NCI-H524 treated with DMSO at 0.1 percent for 48 hours (cell line): ENCODE measurements at regions not wholly inside any gene's neighbourhood (a gene's known extent, or its start where the extent isn't known, plus 50 kb on each side); places are given as distances from the start of the nearest gene placed in this dataset.

Experiments used
- DNase-seq: peaks from one replicate; lab custom pipeline; 2025; lab: John Stamatoyannopoulos, UW

- DNase-seq = no peak
These were observed 2442.0 kb downstream of the PCDH7 start for GRCh38 chr4:33162122-33162521.

GRCh38 chr4:33171873-33172525 is 2451.8 kb downstream of the PCDH7 start:
- DNase-seq = no peak

- no peak for DNase-seq
These were observed 2456.4 kb downstream of the PCDH7 start for GRCh38 chr4:33176566-33176965.

GRCh38 chr4:33184657-33185290 is 2464.6 kb downstream of the PCDH7 start:
- no peak for DNase-seq

GRCh38 chr4:33187035-33187434 is 2466.9 kb downstream of the PCDH7 start:
- DNase-seq = no peak

GRCh38 chr4:33188733-33189132 is 2468.6 kb downstream of the PCDH7 start:
- DNase-seq = no peak

GRCh38 chr4:33189169-33189568 is 2469.0 kb downstream of the PCDH7 start:
- DNase-seq = no peak

GRCh38 chr4:33193109-33193508 is 2472.9 kb downstream of the PCDH7 start:
- DNase-seq = no peak

- no peak for DNase-seq
These were observed 2480.2 kb downstream of the PCDH7 start for GRCh38 chr4:33200377-33200776.

- no peak for DNase-seq
These were observed 2498.1 kb downstream of the PCDH7 start for GRCh38 chr4:33218238-33218637.

- no peak for DNase-seq
These were observed 2506.0 kb downstream of the PCDH7 start for GRCh38 chr4:33226133-33226532.

GRCh38 chr4:33226783-33227182 is 2506.6 kb downstream of the PCDH7 start:
- no peak for DNase-seq

- DNase-seq = no peak
These were observed 2534.9 kb downstream of the PCDH7 start for GRCh38 chr4:33255094-33255493.

GRCh38 chr4:33255507-33255906 is 2535.3 kb downstream of the PCDH7 start:
- DNase-seq = no peak

GRCh38 chr4:33262824-33263223 is 2542.7 kb downstream of the PCDH7 start:
- DNase-seq = no peak

GRCh38 chr4:33268776-33269175 is 2548.6 kb downstream of the PCDH7 start:
- no peak for DNase-seq

GRCh38 chr4:33270403-33270802 is 2550.2 kb downstream of the PCDH7 start:
- DNase-seq = no peak

GRCh38 chr4:33272722-33273121 is 2552.6 kb downstream of the PCDH7 start:
- DNase-seq = no peak

GRCh38 chr4:33283818-33284217 is 2563.6 kb downstream of the PCDH7 start:
- no peak for DNase-seq

- peak; percentile 13 for DNase-seq
These were observed 2576.8 kb downstream of the PCDH7 start for GRCh38 chr4:33296876-33297455.

GRCh38 chr4:33302321-33302720 is 2582.2 kb downstream of the PCDH7 start:
- no peak for DNase-seq

- DNase-seq = no peak
These were observed 2586.0 kb downstream of the PCDH7 start for GRCh38 chr4:33306131-33306530.

- DNase-seq = no peak
These were observed 2595.9 kb downstream of the PCDH7 start for GRCh38 chr4:33316033-33316432.

- DNase-seq = no peak
These were observed 2596.4 kb downstream of the PCDH7 start for GRCh38 chr4:33316578-33316977.
